K562 (cell line): ENCODE measurements at regions not wholly inside any gene's neighbourhood (a gene's known extent, or its start where the extent isn't known, plus 50 kb on each side); places are given as distances from the start of the nearest gene placed in this dataset.
"Not testable (repeated sequence)": the region's sequence is repeated elsewhere in the genome, so short reads cannot be mapped to it uniquely, and the experiment has no call there.

Experiments
- ATAC-seq: fragments of 200-7000 bp; cut with Tn5 transposase; 3 replicates; pipeline ENCODE4 v1.9.1; 2020; ENCODE audit warnings: moderate library complexity
- BruUV-seq: library from RNA; stranded (reverse); fragments of 400-500 nt; replicated peaks from 2 replicates; lab custom pipeline; 2021; lab: Mats Ljungman, UMichigan
- CTCF ChIA-PET: fragments of 300-600 bp; formaldehyde crosslinking; extraction: SDS; loops from one replicate; lab custom pipeline; 2021; ENCODE audit warnings: low intra/inter-chr PET ratio; lab: Yijun Ruan, JAX
- POLR2A ChIA-PET: fragments of 300-600, 350-650 bp; sonication (Branson Sonifier 250); formaldehyde crosslinking; extraction: SDS; loops from one replicate; lab custom pipeline; 2021; ENCODE audit warnings: antibody characterized with exemption, inconsistent platforms; lab: Yijun Ruan, JAX
- DNase-seq, 4 experiments: peaks; one replicate each; pipeline versions ENCODE4 v3.0.0 to v3.0.0-alpha.2; 2011 to 2018; ENCODE audit warnings: low spot score in 3 of 4, mixed read lengths in 3 of 4; ENCODE audit errors: extremely low read depth in 1 of 4
- FAIRE-seq: peaks from 2 replicates; lab custom pipeline; 2011; peaks lifted over from hg19 to GRCh38; lab: Jason Lieb, UNC
- H2AFZ ChIP-seq: 2 replicates; pipeline ENCODE4 v1.6.0; 2011; ENCODE audit warnings: low read depth, low read length, control low read depth, inconsistent platforms
- H3K27ac ChIP-seq: fragments of 200-600 bp; 3 replicates; pipeline ENCODE4 v1.8.0; 2011; ENCODE audit warnings: low read depth, mild to moderate bottlenecking, control low read depth, inconsistent platforms, low read length, moderate library complexity, mixed read lengths; ENCODE audit errors: extremely low read depth
- H3K27me3 ChIP-seq, 2 experiments: fragments of 300-600 bp in 1 of 2; 2 replicates in 1 of 2; 3 replicates in 1 of 2; pipeline versions ENCODE4 v1.6.0 to v1.8.0; 2011; ENCODE audit warnings: inconsistent platforms in 2 of 2, low read length in 2 of 2, mild to moderate bottlenecking in 1 of 2, mixed read lengths in 1 of 2, moderate library complexity in 1 of 2; ENCODE audit not compliant: control insufficient read depth in 2 of 2, insufficient read depth in 2 of 2
- H3K36me3 ChIP-seq: fragments of 300-600 bp; 3 replicates; pipeline ENCODE4 v1.8.0; 2011; ENCODE audit warnings: mild to moderate bottlenecking, low read length, inconsistent platforms; ENCODE audit not compliant: control insufficient read depth, insufficient read depth
- H3K4me1 ChIP-seq, 2 experiments: fragments of 200-600 bp in 1 of 2; replicated peaks in 1 of 2; 2 replicates in 1 of 2; 3 replicates in 1 of 2; pipeline versions ENCODE4 v1.5.1 to v1.8.0; 2011; ENCODE audit warnings: inconsistent platforms in 2 of 2, low read length in 2 of 2, mild to moderate bottlenecking in 1 of 2, mixed read lengths in 1 of 2, moderate library complexity in 1 of 2; ENCODE audit not compliant: control insufficient read depth in 2 of 2, insufficient read depth in 2 of 2
- H3K4me2 ChIP-seq: 2 replicates; pipeline ENCODE4 v1.6.1; 2011; ENCODE audit warnings: low read length, control low read depth, inconsistent platforms, mixed read lengths; ENCODE audit not compliant: insufficient read depth
- H3K4me3 ChIP-seq: fragments of 200-600 bp; sonication (generic), shearing (Covaris generic); 2 replicates; pipeline ENCODE4 v1.5.1; 2016; ENCODE audit warnings: control low read depth, inconsistent platforms
- H3K79me2 ChIP-seq: fragments of 200-600 bp; 3 replicates; pipeline ENCODE4 v1.8.0; 2011; ENCODE audit warnings: low read length, inconsistent platforms; ENCODE audit not compliant: control insufficient read depth, insufficient read depth
- H3K9ac ChIP-seq, 2 experiments: 2 replicates each; pipeline versions ENCODE4 v1.6.0 to v1.6.1; 2011; ENCODE audit warnings: low read depth in 2 of 2, low read length in 2 of 2, control low read depth in 1 of 2, inconsistent platforms in 1 of 2, mild to moderate bottlenecking in 1 of 2, mixed read lengths in 1 of 2; ENCODE audit not compliant: insufficient read depth in 1 of 2
- H3K9me1 ChIP-seq: one replicate; pipeline ENCODE4 v1.6.0; 2011; ENCODE audit warnings: inconsistent platforms, mild to moderate bottlenecking, low read length, moderate library complexity; ENCODE audit not compliant: control insufficient read depth, insufficient read depth
- H3K9me3 ChIP-seq: replicated peaks from 2 replicates; pipeline ENCODE4 v1.5.1; 2011; ENCODE audit warnings: low read depth, low read length, inconsistent platforms; ENCODE audit not compliant: control insufficient read depth, insufficient read depth
- H4K20me1 ChIP-seq: replicated peaks from 2 replicates; pipeline ENCODE4 v1.6.1; 2011; ENCODE audit warnings: low read length, inconsistent platforms, mixed read lengths; ENCODE audit not compliant: control insufficient read depth, insufficient read depth
- CEBPG ChIP-seq, 3 experiments: fragments of 200-800 bp in 1 of 3; sonication (Bioruptor generic) in 1 of 3; sonication (generic) in 1 of 3; formaldehyde crosslinking in 1 of 3; IDR thresholded peaks in 2 of 3; conservative IDR thresholded peaks in 1 of 3; 2 replicates each; pipeline versions ENCODE4 v1.6.1 to v1.8.0; 2016 to 2022; ENCODE audit warnings: missing compliant biosample characterization in 2 of 3, missing genetic modification characterization in 2 of 3, mild to moderate bottlenecking in 1 of 3, missing genetic modification reagents in 1 of 3
- CEBPZ ChIP-seq: fragments of 150-350 bp; IDR thresholded peaks from 2 replicates; pipeline ENCODE4 v1.6.1; 2014; ENCODE audit warnings: low read depth, mild to moderate bottlenecking, low read length, borderline replicate concordance
- JUND ChIP-seq, 2 experiments: IDR thresholded peaks; 2 replicates in 1 of 2; 3 replicates in 1 of 2; pipeline ENCODE4 v1.6.1; 2011; ENCODE audit warnings: borderline replicate concordance in 2 of 2, low read depth in 2 of 2, low read length in 2 of 2, improper control_type of control experiment in 1 of 2, missing biosample characterization in 1 of 2, missing genetic modification characterization in 1 of 2, missing genetic modification reagents in 1 of 2
- NELFE ChIP-seq: IDR thresholded peaks from 2 replicates; pipeline ENCODE4 v1.6.1; 2011; ENCODE audit warnings: mild to moderate bottlenecking; ENCODE audit not compliant: insufficient read depth, insufficient read length
- PPARD ChIP-seq: fragments of 250-450 bp; sonication (Bioruptor Pico); IDR thresholded peaks from 2 replicates; pipeline ENCODE4 v1.8.0; 2022; ENCODE audit warnings: inconsistent platforms, mild to moderate bottlenecking, moderate library complexity
- TCF7L2 ChIP-seq: fragments of 150-350 bp; IDR thresholded peaks from 2 replicates; pipeline ENCODE4 v1.6.1; 2016; ENCODE audit warnings: low read depth, mild to moderate bottlenecking, low read length, moderate library complexity
- ZNF146 ChIP-seq: IDR thresholded peaks from one replicate; pipeline ENCODE4 v1.6.1; 2018; ENCODE audit warnings: missing compliant biosample characterization; ENCODE audit not compliant: unreplicated experiment
- WGBS: fragments of 100-300 bp; shearing (Covaris generic); methylation state at CpG from one replicate; pipeline ENCODE4 v1.1.6; 2016; ENCODE audit warnings: low coverage, mixed read lengths; ENCODE audit not compliant: insufficient coverage; ENCODE audit errors: missing lambda C conversion rate; 5-methylcytosine and 5-hydroxymethylcytosine counted together
- in situ Hi-C: fragments of 300-500 bp; cut with MboI; formaldehyde crosslinking; loops from 4 replicates; pipeline ENCODE4 v1.15.0; 2018; ENCODE audit warnings: inconsistent platforms, mixed read lengths
- intact Hi-C: fragments of 100-400 bp; cut with micrococcal nuclease; formaldehyde crosslinking; loops from 2 replicates; pipeline ENCODE4 v1.14.2; 2022

- not testable (repeated sequence) for H3K9ac ChIP-seq
Measured at GRCh38 chr7:153076289-153076688, 316.7 kb downstream of the ACTR3B start.

GRCh38 chr7:153081496-153081895 lies 321.9 kb downstream of the ACTR3B start:
- CTCF ChIA-PET = no interaction called here

More at GRCh38 chr7:153076289-153076688, 316.7 kb downstream of the ACTR3B start:
- H3K4me3 ChIP-seq, H2AFZ ChIP-seq, H3K4me1 ChIP-seq, intact Hi-C loops, H3K4me2 ChIP-seq, in situ Hi-C loops, ATAC-seq, H4K20me1 ChIP-seq, H3K36me3 ChIP-seq, BruUV-seq, H3K27ac ChIP-seq, POLR2A ChIA-PET, CTCF ChIA-PET, H3K79me2 ChIP-seq, DNase-seq, H3K9me3 ChIP-seq, FAIRE-seq, H3K9me1 ChIP-seq: not testable (repeated sequence)
- 0% methylated on average over 2 of the region's 2 CpGs for WGBS
- H3K27me3 ChIP-seq = peaks cover 0 to 17% of the 10 kb centered on the region in 2 experiments; a peak in 4 of 5 replicates
- TF ChIP-seq ZNF146 (CRISPR knock-in tag) = peak; percentile 64

More at GRCh38 chr7:153081496-153081895, 321.9 kb downstream of the ACTR3B start:
- no peak for ATAC-seq
- intact Hi-C loops = no loop called here
- H3K9me1 ChIP-seq = no peaks in the 10 kb centered on the region
- WGBS = 0% methylated on average over 8 of the region's 8 CpGs
- no peaks in the 10 kb centered on the region for H3K4me1 ChIP-seq
- H3K9me3 ChIP-seq = no peaks in the 10 kb centered on the region
- peaks cover 14 to 29% of the 10 kb centered on the region in 2 experiments; a peak in 3 of 5 replicates for H3K27me3 ChIP-seq
- no peak overlapping the region for H3K9ac ChIP-seq
- in situ Hi-C loops = no loop called here
- TF ChIP-seq TCF7L2 (no peak), PPARD (CRISPR knock-in tag) (no peak), CEBPZ (no peak), NELFE (no peak), JUND (IDR thresholded peaks at IDR 0.05; ENCODE audit: borderline replicate concordance, low read depth, low read length) (no peak), JUND (tag; IDR thresholded peaks at IDR 0.05; ENCODE audit: borderline replicate concordance, low read depth, low read length) (no peak), CEBPG (CRISPR knock-in tag; IDR thresholded peaks at IDR 0.05) (no peak), CEBPG (tag; conservative IDR thresholded peaks at IDR 0.05 in 1 of 2, IDR thresholded peaks at IDR 0.05 in 1 of 2) (no peak)
- H3K4me2 ChIP-seq = no peak overlapping the region
- no peaks in the 10 kb centered on the region for H3K79me2 ChIP-seq
- no peak for FAIRE-seq
- H3K27ac ChIP-seq = no peak overlapping the region
- DNase-seq = no peak
- POLR2A ChIA-PET = no interaction called here
- H4K20me1 ChIP-seq = no peaks in the 10 kb centered on the region
- no peak overlapping the region for H2AFZ ChIP-seq
- no peaks in the 10 kb centered on the region for H3K36me3 ChIP-seq
- no TSS peak for BruUV-seq
- H3K4me3 ChIP-seq = no peak overlapping the region
